Mesodermal cell (in vitro differentiated cells): ENCODE measurements at regions not wholly inside any gene's neighbourhood (a gene's known extent, or its start where the extent isn't known, plus 50 kb on each side); places are given as distances from the start of the nearest gene placed in this dataset.

Source experiments
- H3K27ac ChIP-seq: 2 replicates; pipeline ENCODE4 v1.7.0; 2013; ENCODE audit warnings: mild to moderate bottlenecking, low read depth, low read length, moderate library complexity; ENCODE audit not compliant: severe bottlenecking
- H3K36me3 ChIP-seq: 2 replicates; pipeline ENCODE4 v1.7.1; 2013; ENCODE audit warnings: mild to moderate bottlenecking, low read length, moderate library complexity; ENCODE audit not compliant: control insufficient read depth, insufficient read depth
- H3K4me1 ChIP-seq: one replicate; pipeline ENCODE4 v1.7.1; 2013; ENCODE audit warnings: mild to moderate bottlenecking, low read length; ENCODE audit not compliant: insufficient read depth, control insufficient read depth, poor library complexity, severe bottlenecking
- H3K4me3 ChIP-seq: 2 replicates; pipeline ENCODE4 v1.7.0; 2013; ENCODE audit warnings: low read length, control low read depth, mild to moderate bottlenecking; ENCODE audit not compliant: insufficient read depth, poor library complexity, severe bottlenecking; ENCODE audit errors: extremely low read depth
- H3K9me3 ChIP-seq: 2 replicates; pipeline ENCODE4 v1.7.1; 2013; ENCODE audit warnings: mild to moderate bottlenecking, low read length, moderate library complexity; ENCODE audit not compliant: control insufficient read depth
- WGBS, 2 experiments: methylation state at CpG; one replicate each; pipeline ENCODE4 v1.1.5; 2013; ENCODE audit warnings: missing lambda C conversion rate in 2 of 2; ENCODE audit not compliant: insufficient coverage in 2 of 2; 5-methylcytosine and 5-hydroxymethylcytosine counted together

DNA sequence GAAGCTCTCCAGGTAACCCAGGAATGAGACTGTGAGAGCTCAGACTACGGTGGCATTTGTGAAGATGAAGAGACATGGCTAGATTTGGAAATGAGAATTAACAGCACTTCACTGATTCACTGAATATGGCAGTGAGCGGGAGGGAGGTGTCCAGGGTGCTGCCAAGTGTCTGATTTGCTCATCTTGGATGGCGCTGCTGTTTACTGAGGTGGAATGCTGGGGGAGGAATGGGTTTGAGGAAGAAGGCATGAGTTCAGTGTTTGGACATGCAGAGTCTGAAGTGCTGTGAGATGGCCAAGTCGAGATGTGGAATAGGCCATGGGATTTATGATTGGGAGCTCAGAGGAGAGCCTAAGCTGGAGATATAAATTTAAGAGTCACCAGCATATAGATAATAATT lies 437.1 kb upstream of the NPVF start:
- 83 to 96% methylated on average over 2 to 4 of the region's 4 CpGs for WGBS, 2 experiments
- H3K27ac ChIP-seq, result no peak overlapping the region

DNA sequence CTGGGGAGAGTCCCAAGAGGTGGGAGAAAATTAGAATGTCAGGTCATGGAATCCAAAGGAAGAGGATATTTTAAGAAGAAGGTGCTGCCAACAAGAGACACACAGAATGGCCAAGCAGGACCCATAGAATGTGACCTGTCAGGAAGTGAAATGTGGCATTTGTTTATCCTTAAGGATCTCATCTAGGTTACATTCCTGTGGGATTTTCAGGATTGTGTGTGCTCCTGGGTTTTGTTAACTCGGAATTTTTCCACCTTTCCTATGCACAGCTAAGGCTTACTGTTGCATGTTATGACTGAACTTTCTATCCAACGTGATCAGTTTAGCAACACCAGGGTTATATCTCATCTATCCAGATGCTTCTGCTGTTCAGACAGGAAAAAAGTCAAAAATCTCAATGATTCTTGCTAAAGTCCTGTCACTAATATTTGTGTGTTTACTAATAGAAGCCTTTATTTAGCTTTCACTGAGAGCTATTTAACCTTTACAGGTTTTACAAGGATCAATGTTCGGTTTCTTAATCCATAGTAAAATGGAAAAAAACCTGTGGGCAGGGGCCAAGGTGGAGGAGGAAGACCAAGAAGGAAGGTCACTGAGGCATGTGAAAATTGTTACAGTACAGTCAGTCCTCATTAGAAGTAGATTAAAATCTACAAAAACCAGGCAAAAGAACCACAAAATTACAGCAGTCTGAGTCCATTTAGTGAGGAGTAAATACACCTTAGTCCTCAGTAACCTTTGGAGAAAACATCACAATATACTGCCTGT lies 437.8 kb upstream of the NPVF start:
- Histone ChIP-seq H3K4me1 (no peaks in the 10 kb centered on the region), H3K27ac (no peak overlapping the region), H3K36me3 (no peaks in the 10 kb centered on the region), H3K9me3 (no peaks in the 10 kb centered on the region), H3K4me3 (no peak overlapping the region)
- WGBS, 2 experiments, result 64 to 85% methylated on average over 2 of the region's 3 CpGs

More for the DNA sequence above, 437.1 kb upstream of the NPVF start:
- no peak overlapping the region for H3K4me3 ChIP-seq
- no peaks in the 10 kb centered on the region for H3K36me3 ChIP-seq
- H3K4me1 ChIP-seq, result no peaks in the 10 kb centered on the region
- H3K9me3 ChIP-seq, result no peaks in the 10 kb centered on the region

DNA sequence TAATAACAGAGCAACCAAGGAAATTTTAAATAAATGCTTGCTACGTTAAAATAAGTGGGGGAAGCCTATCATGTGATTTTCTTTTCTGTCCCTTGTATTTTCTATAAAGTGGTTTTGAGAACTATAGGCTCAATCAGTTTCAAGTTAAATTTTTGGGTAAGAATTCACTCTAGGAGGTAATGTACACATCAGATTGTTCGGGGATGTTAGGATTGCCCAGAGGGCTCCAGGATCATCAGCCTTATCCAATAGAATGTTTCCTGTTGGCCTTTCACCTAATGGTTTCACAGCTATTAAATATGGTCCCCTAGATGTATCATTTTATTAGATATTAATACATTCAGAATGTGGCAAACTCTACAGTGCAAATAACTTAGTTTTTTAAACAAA lies 438.4 kb upstream of the NPVF start:
- H3K9me3 ChIP-seq, result no peaks in the 10 kb centered on the region
- no peak overlapping the region for H3K4me3 ChIP-seq
- no CpG with 5 or more reads among the region's 2 CpGs for WGBS, 2 experiments
- H3K4me1 ChIP-seq, result no peaks in the 10 kb centered on the region
- H3K27ac ChIP-seq, result no peak overlapping the region
- H3K36me3 ChIP-seq, result no peaks in the 10 kb centered on the region

DNA sequence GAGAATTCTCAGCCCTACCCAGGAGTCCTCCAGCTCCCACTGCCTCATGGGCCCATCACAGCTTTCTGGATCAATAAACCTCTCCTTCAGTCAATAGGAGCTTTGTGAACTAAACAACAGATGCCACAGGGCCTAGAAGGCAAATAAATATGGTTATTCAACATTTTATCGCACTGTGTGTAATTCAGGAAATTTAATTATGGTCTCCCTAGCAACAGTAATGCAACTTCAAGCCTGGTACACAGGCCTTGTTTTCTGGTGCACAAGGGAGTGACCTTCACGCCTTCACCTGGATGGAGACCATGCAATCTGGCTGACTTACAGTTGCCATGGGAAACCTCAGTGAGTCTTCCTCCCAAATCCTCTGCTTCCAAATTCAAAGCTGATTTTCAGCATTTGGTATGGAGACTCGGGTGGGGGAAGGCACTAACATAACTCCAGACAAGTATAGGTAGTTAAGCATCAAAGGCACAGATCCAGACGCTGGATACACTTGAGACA lies 441.0 kb upstream of the NPVF start:
- no peak overlapping the region for H3K27ac ChIP-seq
- H3K4me3 ChIP-seq, result no peak overlapping the region
- H3K4me1 ChIP-seq, result no peaks in the 10 kb centered on the region
- no peaks in the 10 kb centered on the region for H3K36me3 ChIP-seq
- 97 to 98% methylated on average over 3 to 4 of the region's 4 CpGs for WGBS, 2 experiments
- H3K9me3 ChIP-seq, result no peaks in the 10 kb centered on the region

DNA sequence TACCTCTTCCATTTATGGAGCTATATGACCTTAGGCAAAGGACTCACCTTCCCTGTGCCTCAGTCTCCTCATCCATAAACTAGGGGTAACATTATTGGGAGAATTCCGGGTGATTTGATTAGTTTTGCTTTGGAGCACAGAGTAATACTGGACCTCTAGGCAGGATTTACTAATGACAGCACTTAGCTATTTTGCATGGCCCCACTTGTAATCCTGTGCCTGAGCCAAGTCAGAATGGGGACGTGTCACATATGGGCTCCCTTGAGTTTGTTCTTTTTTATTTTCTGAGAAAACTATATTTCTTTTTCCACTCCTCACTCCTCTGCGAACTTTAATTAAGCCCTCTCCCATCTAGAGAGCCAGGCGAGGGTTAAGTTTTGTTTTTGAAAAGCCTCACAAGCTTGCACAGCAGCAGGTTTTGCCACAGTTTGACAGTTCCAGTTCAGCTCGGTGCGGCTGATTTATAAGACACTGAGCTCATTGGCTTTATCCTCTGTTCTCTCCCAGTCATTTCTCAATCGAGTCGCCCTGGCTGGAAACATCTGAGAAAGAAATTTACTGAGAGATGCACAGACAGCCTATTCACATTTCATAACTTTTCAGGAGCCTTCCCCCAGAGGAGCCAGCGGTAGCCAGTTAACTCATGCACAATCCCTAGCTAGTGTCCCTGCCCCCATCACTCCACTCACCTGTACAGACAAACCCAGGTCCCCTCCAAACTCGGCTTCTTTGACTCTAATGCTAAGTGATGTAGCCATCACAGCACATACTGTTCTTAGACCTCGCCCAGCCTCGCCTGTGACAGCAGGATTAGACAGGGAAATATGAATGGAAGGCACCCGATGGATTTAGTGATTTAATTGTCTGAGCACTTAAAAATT lies 441.9 kb upstream of the NPVF start:
- Histone ChIP-seq H3K9me3 (no peaks in the 10 kb centered on the region), H3K4me1 (no peaks in the 10 kb centered on the region), H3K36me3 (no peaks in the 10 kb centered on the region), H3K4me3 (no peak overlapping the region), H3K27ac (no peak overlapping the region)
- 76 to 84% methylated on average over 8 to 9 of the region's 13 CpGs for WGBS, 2 experiments

DNA sequence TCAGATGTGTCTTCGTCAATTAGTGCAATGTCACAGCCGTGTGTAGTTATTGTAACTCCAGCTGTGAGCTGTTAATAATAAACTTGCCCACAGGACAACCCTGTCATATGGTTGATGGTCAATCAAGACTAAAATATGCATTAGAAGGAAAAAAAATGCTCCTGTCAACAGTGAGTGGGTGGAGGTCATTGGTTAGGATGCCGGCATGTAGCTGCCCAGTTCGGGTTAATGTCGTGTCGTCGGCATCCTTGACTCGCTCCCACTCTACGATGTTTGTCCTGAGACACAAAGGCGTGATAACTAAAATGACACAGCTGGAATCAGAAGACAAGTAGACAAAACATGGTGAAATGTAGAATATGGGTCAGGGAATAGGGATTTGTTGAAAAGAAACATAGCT lies 442.8 kb upstream of the NPVF start:
- Histone ChIP-seq H3K27ac (no peak overlapping the region), H3K36me3 (no peaks in the 10 kb centered on the region), H3K4me3 (no peak overlapping the region), H3K4me1 (no peaks in the 10 kb centered on the region), H3K9me3 (no peaks in the 10 kb centered on the region)
- WGBS, 2 experiments, result 89 to 93% methylated on average over 8 to 10 of the region's 10 CpGs

DNA sequence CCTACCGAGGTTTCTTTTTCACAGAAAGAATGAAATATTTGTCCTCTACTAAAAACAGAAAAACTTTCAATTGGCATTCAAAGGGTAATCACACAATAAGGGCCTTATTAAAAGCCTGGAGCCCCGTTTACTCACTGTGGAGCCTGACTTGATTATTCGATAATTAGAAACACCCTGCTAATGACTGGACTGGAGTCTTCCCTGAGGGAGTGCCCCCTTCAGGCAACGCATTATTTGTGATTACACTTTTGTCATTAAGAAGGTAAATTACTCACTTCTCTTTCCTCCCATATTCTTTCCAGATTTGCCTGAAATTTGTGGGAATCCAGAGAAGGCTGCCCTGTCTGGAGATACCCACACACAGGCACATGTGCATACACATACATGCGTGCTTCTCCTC lies 444.2 kb upstream of the NPVF start:
- Histone ChIP-seq H3K27ac (no peak overlapping the region), H3K4me3 (no peak overlapping the region), H3K36me3 (no peaks in the 10 kb centered on the region), H3K9me3 (no peaks in the 10 kb centered on the region), H3K4me1 (no peaks in the 10 kb centered on the region)
- WGBS, 2 experiments, result 73 to 79% methylated on average over 2 of the region's 5 CpGs

DNA sequence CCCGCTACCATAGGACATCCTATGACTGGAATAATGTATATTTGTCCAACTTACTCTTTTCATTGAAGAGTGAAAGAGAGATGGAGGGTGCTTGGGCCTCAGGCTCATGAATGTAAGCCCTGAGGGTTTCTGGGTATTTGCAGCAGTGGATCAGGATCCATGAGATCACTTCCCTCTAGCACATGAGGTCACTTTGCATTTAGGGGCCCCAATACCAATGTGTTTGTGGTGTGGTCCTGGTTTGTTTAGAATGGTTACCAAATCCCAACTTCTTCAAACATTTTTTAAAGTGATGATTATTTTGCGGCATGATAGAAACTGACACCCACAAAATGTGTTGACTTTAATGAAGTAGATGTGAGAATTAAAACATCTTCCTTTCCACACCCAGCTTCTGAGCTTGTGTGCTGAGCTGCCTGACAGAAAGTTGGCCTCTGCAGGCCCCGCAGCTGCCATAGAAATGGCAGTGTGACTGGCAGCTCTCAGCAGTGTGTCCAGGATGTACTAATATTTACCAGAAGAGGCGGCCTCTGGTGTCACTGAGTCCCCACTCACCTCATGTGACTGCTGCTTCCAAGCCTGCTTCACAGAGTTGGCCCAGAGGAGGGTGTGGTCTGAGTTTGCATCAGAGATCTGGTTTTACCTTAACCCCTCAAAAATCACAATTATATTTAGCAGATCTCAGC lies 447.6 kb upstream of the NPVF start:
- no peaks in the 10 kb centered on the region for H3K36me3 ChIP-seq
- 67 to 93% methylated on average over 1 to 2 of the region's 4 CpGs for WGBS, 2 experiments
- H3K27ac ChIP-seq, result no peak overlapping the region
- no peak overlapping the region for H3K4me3 ChIP-seq
- H3K4me1 ChIP-seq, result no peaks in the 10 kb centered on the region
- H3K9me3 ChIP-seq, result no peaks in the 10 kb centered on the region

DNA sequence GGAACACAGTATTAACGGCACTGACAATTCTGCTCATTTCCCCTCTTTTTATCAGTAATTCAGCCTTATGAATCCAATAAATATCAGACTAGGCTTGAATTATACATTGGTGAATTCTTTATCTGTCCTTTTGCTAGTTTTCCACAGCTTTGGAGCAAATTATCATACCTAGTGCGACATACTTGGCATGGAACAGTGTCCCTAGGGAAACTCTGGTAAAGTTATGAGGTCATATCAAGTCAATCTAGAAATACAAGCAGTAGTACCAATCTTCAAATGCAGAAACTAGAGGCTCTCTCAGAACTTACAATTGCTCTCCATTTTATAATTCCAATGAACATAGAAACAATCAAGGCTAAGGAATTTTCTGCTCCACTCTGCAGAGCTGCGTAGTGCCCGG lies 449.3 kb upstream of the NPVF start:
- Histone ChIP-seq H3K4me1 (no peaks in the 10 kb centered on the region), H3K36me3 (no peaks in the 10 kb centered on the region), H3K27ac (no peak overlapping the region), H3K9me3 (no peaks in the 10 kb centered on the region), H3K4me3 (no peak overlapping the region)
- WGBS, 2 experiments, result 100% methylated on average over 1 to 3 of the region's 4 CpGs

DNA sequence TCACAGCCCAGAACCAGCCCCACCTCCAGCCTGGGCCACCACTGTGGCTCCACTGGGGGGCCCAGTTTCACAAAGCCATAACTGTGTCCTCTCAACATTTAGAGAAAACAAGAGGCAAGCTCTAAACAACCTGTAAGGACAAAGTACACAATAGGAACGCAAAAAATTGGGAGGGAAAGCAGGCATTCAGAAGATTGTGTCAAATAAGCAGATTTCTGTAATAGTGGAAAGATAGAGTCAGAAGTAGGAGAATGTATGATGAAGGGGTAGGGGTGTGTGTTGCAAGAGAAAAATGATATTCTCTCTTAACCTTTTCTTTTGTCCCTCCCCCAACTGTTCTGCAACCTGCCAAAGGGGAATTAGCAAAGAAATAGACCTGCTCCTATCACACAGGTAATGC lies 449.9 kb upstream of the NPVF start:
- no peaks in the 10 kb centered on the region for H3K9me3 ChIP-seq
- 88% methylated on average over 1 of the region's 1 CpG; no CpG with 5 or more reads in 1 of the 2 experiments for WGBS, 2 experiments
- no peaks in the 10 kb centered on the region for H3K36me3 ChIP-seq
- no peaks in the 10 kb centered on the region for H3K4me1 ChIP-seq
- no peak overlapping the region for H3K27ac ChIP-seq
- H3K4me3 ChIP-seq, result no peak overlapping the region
